Activated naive CD4-positive, alpha-beta T cell treated with anti-CD3 and anti-CD28 coated beads for 36 hours (primary cell): ENCODE measurements at regions not wholly inside any gene's neighbourhood (a gene's known extent, or its start where the extent isn't known, plus 50 kb on each side); places are given as distances from the start of the nearest gene placed in this dataset.
"Not testable (repeated sequence)": the region's sequence is repeated elsewhere in the genome, so short reads cannot be mapped to it uniquely, and the experiment has no call there.

Experiments
- CTCF ChIA-PET: fragments of 350-600 bp; sonication (Branson Sonifier 250); formaldehyde crosslinking; loops from one replicate; lab custom pipeline; 2021; ENCODE audit warnings: antibody characterized with exemption; lab: Charles Lee
- DNase-seq: peaks from one replicate; pipeline ENCODE4 v3.0.0-alpha.2; 2020
- H3K27ac Mint-ChIP-seq: one replicate; pipeline ENCODE4 v1.8.0; 2021; ENCODE audit warnings: mild to moderate bottlenecking, mixed read lengths
- H3K27me3 Mint-ChIP-seq: one replicate; pipeline ENCODE4 v1.8.0; 2021; ENCODE audit warnings: low read depth, mixed read lengths
- H3K36me3 Mint-ChIP-seq: one replicate; pipeline ENCODE4 v1.8.0; 2021; ENCODE audit warnings: low read depth, mixed read lengths
- H3K4me1 Mint-ChIP-seq: one replicate; pipeline ENCODE4 v1.8.0; 2021; ENCODE audit warnings: low read depth, mixed read lengths
- H3K4me3 Mint-ChIP-seq: one replicate; pipeline ENCODE4 v1.8.0; 2021; ENCODE audit warnings: mild to moderate bottlenecking, moderate library complexity, mixed read lengths
- H3K9me3 Mint-ChIP-seq: one replicate; pipeline ENCODE4 v1.8.0; 2021; ENCODE audit warnings: mixed read lengths
- intact Hi-C: fragments of 100-400 bp; cut with micrococcal nuclease; formaldehyde crosslinking; loops from one replicate; pipeline ENCODE4 v1.15.1; 2023

DNA sequence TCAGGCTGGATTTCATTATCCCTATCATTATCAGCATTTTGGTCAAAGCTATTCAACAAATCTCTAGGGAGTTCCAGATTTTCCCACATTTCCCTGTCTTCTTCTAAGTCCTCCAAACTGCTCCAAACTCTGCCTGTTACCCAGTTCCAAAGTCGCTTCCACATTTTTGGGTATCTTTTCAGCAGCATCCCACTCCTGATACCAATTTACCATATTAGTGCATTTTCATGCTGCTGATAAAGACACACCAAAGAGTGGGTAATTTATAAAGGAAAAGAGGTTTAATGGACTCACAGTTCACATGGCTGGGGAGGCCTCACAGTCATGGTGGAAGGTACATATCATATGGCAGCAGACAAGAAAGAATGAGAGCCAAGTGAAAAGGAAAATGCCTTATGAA lies 132.8 kb upstream of the SLC7A11 start:
- intact Hi-C loops: no loop called here
- no peaks in the 10 kb centered on the region for H3K27me3 Mint-ChIP-seq
- no peak overlapping the region for H3K27ac Mint-ChIP-seq
- no peaks in the 10 kb centered on the region for H3K4me1 Mint-ChIP-seq
- CTCF ChIA-PET: no interaction called here
- no peak for DNase-seq
- no peaks in the 10 kb centered on the region for H3K36me3 Mint-ChIP-seq
- H3K4me3 Mint-ChIP-seq: no peak overlapping the region
- H3K9me3 Mint-ChIP-seq: peaks cover 10% of the 10 kb centered on the region

DNA sequence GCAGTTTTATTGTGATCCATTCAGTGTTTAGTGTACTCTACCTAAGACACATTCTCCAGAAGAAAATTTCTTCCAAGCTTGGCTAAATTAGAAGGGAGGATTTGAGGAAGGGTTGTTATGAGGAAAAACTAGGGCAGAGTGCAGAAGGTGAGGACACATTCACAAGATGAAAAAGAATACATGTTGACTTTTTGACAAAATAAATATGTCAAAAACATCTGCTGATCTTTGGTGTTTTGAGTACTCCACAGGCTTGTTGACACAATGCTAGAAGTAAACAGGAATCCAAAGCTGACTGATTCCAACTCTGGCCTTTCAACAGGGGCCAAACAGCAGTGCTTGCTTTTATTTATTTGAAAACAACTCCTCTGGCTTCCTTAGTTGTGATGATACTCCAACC lies 125.8 kb upstream of the SLC7A11 start:
- H3K27me3 Mint-ChIP-seq: no peaks in the 10 kb centered on the region
- no peaks in the 10 kb centered on the region for H3K4me1 Mint-ChIP-seq
- intact Hi-C loops: no loop called here
- no peak overlapping the region for H3K27ac Mint-ChIP-seq
- no peaks in the 10 kb centered on the region for H3K36me3 Mint-ChIP-seq
- CTCF ChIA-PET: interaction anchor here (0.6 kb wide), 1 partner anchor 432 kb away, joined by 4 read pairs; no protein-coding TSS in a partner anchor
- no peak overlapping the region for H3K4me3 Mint-ChIP-seq
- no peaks in the 10 kb centered on the region for H3K9me3 Mint-ChIP-seq
- no peak for DNase-seq

DNA sequence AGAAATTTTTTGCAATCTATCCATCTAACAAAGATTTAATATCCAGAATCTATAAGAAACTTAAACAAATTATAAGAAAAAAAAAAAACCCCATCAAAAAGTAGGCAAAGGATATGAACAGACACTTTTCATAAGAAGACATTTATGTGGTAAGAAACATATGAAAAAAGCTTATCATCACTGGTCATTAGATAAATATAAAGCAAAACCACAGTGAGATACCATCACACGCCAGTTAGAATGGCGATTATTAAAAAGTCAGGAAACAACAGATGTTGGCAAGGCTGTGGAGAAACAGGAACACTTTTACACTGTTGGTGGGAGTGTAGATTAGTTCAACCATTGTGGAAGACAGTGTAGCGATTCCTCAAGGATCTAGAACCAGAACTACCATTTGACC lies 110.3 kb upstream of the SLC7A11 start:
- H3K27ac Mint-ChIP-seq, H3K4me1 Mint-ChIP-seq, DNase-seq, intact Hi-C loops, CTCF ChIA-PET, H3K36me3 Mint-ChIP-seq, H3K27me3 Mint-ChIP-seq, H3K4me3 Mint-ChIP-seq, H3K9me3 Mint-ChIP-seq: not testable (repeated sequence)

DNA sequence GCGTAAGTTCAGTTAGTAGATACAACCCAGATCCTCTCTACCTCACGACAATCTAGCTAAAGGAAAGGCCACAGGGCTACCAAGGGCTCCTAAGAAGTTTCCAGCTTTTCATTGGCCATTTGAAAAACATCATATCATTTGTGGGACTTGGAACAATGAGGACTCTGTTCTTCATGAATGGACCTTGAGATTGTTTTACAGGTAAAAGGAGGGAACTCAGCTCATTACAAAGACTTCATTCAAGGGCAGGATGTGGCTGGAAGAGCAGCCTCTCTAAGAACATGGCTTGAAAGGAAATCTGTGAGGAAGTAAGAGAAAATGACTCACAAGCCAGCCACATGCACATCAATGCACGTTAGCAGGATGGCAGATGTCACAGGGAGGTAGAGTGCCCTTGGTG lies 105.9 kb upstream of the SLC7A11 start:
- no peak for DNase-seq
- Mint-ChIP-seq H3K4me1 (peaks cover 3% of the 10 kb centered on the region), H3K27me3 (no peaks in the 10 kb centered on the region), H3K4me3 (no peak overlapping the region), H3K36me3 (no peaks in the 10 kb centered on the region), H3K27ac (no peak overlapping the region), H3K9me3 (no peaks in the 10 kb centered on the region)
- intact Hi-C loops: no loop called here
- CTCF ChIA-PET: no interaction called here

DNA sequence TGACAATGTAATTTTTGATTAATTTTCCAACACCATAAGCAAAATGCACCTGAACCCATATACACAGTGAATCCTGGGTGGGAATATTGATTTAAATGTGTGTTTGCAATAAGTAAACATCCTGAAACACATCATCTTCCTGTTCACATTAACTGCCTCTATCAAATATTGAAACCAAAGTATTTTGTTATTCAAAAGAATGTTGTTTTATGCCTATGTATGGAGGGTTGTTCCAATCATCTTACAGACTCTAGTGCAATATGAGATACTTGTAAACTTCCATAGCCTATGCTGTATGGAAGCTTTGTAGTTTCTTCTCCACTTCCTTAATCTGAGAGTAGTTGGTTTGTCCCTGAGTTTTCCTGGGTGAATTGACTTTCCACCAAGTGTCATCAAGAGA lies 105.4 kb upstream of the SLC7A11 start:
- intact Hi-C loops: no loop called here
- Mint-ChIP-seq H3K27me3 (no peaks in the 10 kb centered on the region), H3K9me3 (no peaks in the 10 kb centered on the region), H3K4me3 (no peak overlapping the region), H3K36me3 (no peaks in the 10 kb centered on the region), H3K4me1 (peaks cover 3% of the 10 kb centered on the region), H3K27ac (no peak overlapping the region)
- DNase-seq: no peak
- CTCF ChIA-PET: no interaction called here

DNA sequence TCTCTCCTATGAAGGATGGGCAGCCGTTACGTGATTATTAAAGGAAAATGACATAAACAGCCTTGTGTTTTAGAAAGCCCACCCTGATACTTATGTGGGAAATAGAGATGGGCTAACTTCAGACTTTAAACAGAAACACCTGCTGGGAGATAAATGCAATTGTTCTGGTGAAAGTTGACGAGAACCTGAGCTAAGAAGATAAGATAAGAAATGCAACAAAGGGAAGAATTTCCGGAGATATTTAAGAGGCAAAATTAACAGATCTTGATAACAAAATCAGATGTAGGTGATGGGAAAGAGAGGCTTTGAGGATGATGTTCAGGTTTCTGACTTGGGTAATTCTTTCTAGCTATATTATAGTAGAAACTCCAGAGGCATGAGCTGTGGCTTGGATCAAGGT lies 102.7 kb upstream of the SLC7A11 start:
- no peaks in the 10 kb centered on the region for H3K27me3 Mint-ChIP-seq
- DNase-seq: no peak
- intact Hi-C loops: no loop called here
- CTCF ChIA-PET: no interaction called here
- H3K4me3 Mint-ChIP-seq: no peak overlapping the region
- no peaks in the 10 kb centered on the region for H3K36me3 Mint-ChIP-seq
- H3K27ac Mint-ChIP-seq: no peak overlapping the region
- no peaks in the 10 kb centered on the region for H3K9me3 Mint-ChIP-seq
- peaks cover 7% of the 10 kb centered on the region for H3K4me1 Mint-ChIP-seq

DNA sequence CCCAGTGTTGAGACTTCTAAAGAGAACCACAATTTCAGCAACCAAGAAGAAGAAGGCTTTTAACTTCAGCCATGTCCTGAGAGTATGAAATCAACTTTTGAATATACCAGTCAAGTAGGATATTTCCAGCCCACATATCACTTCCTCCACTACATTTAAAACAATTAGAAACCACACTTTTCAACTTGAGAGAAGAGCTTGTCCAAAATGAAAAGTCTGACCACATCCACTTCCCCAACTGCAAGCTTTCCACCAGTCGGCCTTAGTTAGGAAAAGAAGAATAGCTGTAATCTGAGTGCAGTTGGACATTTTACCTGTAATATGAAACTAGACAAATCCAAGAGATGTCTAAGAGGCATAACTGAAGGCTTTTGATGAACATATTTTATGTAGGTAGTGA lies 101.9 kb upstream of the SLC7A11 start:
- no peaks in the 10 kb centered on the region for H3K27me3 Mint-ChIP-seq
- no peak overlapping the region for H3K27ac Mint-ChIP-seq
- intact Hi-C loops: no loop called here
- no peak for DNase-seq
- H3K36me3 Mint-ChIP-seq: no peaks in the 10 kb centered on the region
- peaks cover 7% of the 10 kb centered on the region for H3K4me1 Mint-ChIP-seq
- H3K4me3 Mint-ChIP-seq: no peak overlapping the region
- CTCF ChIA-PET: interaction anchor here (0.9 kb wide), 1 partner anchor 189 kb away, joined by 4 read pairs; no protein-coding TSS in a partner anchor
- H3K9me3 Mint-ChIP-seq: no peaks in the 10 kb centered on the region

DNA sequence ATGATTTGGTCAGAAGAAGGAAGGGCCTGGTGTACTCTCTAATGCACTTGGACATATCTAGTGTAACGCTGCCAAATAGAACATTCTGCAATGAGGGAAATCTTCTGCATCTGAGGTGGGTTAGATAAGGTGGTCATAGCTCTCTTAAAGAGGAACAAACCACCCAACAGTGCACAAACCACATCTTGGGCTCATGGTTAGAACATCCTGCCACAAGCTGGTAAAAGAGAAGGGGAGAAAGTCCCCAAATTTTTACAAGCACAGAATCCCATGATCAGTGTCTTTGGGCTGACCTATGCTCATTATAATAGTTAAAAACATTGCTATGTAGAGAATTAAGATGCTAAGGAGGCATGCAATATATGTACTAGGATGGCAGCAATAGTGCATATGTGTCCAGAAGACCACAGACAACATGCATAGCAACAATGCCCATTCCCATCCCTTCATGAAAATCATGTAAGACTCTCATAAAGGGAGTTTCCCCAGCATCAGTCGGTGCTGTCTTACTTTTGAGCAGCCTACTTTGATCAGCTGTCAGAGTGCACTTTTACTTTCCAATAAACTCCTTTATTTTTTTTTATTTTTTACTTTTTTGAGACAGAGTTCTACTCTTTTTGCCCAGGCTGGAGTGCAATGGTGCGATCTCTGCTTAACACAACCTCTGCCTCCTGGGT lies 99.7 kb upstream of the SLC7A11 start:
- intact Hi-C loops: no loop called here
- CTCF ChIA-PET: no interaction called here
- H3K36me3 Mint-ChIP-seq: no peaks in the 10 kb centered on the region
- DNase-seq: peak; percentile 7
- no peaks in the 10 kb centered on the region for H3K9me3 Mint-ChIP-seq
- no peak overlapping the region for H3K27ac Mint-ChIP-seq
- no peaks in the 10 kb centered on the region for H3K27me3 Mint-ChIP-seq
- H3K4me1 Mint-ChIP-seq: peaks cover 7% of the 10 kb centered on the region
- H3K4me3 Mint-ChIP-seq: no peak overlapping the region

DNA sequence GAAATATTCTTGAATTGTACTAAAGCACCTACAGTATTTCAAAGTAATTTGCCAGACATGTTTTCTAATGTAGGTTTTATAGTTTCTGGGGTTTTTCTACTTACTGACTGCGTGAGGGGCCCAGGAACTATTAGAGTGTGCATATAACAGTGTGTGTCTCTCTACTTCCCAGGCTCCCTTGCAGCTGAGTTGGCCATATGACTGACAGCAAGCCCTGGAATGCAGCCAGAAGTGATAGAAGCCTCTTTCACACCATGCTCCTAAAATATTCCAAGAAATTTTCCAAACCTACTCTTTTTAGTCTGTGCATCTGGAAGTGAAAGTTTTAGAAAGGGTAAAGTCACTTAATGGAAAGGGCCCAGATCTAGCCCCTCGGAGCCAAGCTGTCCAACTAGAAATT lies 96.7 kb upstream of the SLC7A11 start:
- Mint-ChIP-seq H3K36me3 (no peaks in the 10 kb centered on the region), H3K4me1 (peaks cover 7% of the 10 kb centered on the region), H3K9me3 (no peaks in the 10 kb centered on the region), H3K4me3 (no peak overlapping the region), H3K27me3 (no peaks in the 10 kb centered on the region), H3K27ac (no peak overlapping the region)
- intact Hi-C loops: no loop called here
- CTCF ChIA-PET: no interaction called here
- no peak for DNase-seq

DNA sequence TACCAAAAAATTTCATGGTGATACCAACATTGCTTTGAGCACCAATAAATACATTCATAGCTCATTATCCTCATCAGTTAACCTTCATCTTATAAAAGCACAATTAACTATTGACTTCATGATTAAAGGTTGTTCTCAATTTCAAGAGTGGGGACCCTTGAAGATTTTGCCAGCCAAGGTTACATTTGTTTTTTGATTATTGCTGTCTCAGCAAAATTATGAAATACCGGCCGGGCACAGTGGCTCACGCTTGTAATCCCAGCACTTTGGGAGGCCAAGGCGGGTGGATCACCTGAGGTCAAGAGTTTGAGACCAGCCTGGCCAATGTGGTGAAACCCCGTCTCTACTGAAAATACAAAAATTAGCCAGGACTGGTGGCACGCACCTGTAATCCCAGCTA lies 96.1 kb upstream of the SLC7A11 start:
- H3K4me3 Mint-ChIP-seq, H3K27ac Mint-ChIP-seq, H3K9me3 Mint-ChIP-seq, H3K36me3 Mint-ChIP-seq, H3K27me3 Mint-ChIP-seq, H3K4me1 Mint-ChIP-seq, intact Hi-C loops, DNase-seq, CTCF ChIA-PET: not testable (repeated sequence)

DNA sequence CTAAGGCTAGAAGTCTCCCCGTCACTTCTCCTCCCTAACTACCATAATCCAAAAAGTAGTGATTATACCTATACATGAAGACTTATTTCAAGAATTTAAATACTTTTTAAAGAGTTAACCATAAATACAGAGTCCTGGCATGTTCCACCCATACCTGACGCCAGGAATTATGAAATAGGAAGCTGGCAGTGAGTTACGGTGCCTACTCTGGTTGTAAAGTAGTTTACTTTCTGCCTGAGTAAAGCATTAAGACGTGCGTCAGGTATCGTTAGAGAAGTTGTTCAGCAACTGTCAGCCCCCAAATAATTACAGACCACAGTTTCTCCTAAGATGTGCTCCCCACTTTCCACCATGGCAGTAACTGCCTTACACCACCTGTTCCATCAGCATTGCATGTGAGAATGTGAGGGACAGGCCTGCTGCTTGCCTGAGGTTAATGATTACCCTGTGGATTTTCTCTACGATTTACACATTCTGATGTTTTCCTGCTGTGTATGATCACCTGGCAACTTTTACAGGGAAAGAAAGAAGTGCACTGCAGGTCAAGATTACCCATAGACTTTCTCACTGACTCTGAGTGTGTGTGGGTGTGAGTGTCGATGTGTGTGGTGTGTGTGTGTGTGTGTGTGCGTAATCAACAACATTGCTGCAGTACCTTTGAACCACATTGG lies 92.3 kb upstream of the SLC7A11 start:
- Mint-ChIP-seq H3K27ac (no peak overlapping the region), H3K27me3 (no peaks in the 10 kb centered on the region), H3K9me3 (peaks cover 3% of the 10 kb centered on the region), H3K36me3 (no peaks in the 10 kb centered on the region), H3K4me3 (no peak overlapping the region), H3K4me1 (no peaks in the 10 kb centered on the region)
- CTCF ChIA-PET: no interaction called here
- DNase-seq: no peak
- intact Hi-C loops: no loop called here

DNA sequence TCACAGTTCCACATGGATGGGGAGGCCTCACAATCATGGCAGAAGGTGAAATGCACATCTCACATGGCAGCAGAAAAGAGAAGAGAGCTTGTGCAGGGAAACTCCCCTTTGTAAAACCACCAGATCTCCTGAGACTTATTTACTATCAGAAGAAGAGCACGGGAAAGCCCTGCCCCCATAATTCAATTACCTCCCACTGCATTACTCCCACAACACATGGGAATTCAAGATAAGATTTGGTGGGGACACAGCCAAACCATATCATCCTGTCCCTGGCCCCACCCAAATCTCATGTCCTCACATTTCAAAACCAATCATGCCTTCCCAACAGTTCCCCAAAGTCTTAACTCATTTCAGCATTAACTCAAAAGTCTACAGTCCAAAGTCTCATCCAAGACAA lies 90.3 kb upstream of the SLC7A11 start:
- H3K9me3 Mint-ChIP-seq, CTCF ChIA-PET, intact Hi-C loops, DNase-seq, H3K4me1 Mint-ChIP-seq, H3K4me3 Mint-ChIP-seq, H3K36me3 Mint-ChIP-seq, H3K27ac Mint-ChIP-seq, H3K27me3 Mint-ChIP-seq: not testable (repeated sequence)

DNA sequence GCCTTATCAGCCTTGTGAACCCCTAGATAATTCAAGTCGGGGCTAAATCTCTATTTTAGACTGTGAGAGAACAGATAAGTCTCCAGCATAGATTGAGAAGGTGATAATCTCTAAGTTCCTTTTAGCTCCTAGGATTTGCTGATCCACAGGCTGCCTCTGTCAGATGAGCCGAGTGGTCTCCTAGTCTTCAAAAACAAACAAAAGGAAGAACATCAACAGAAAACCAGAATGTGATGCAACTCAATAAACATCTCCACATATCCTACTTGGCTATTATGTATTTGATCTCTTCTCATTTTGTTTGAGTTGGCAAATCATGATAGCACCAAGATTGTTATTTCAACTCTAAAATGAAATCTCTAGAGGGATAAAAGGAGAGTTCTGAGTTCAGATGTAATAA lies 88.4 kb upstream of the SLC7A11 start:
- intact Hi-C loops: no loop called here
- no peaks in the 10 kb centered on the region for H3K4me1 Mint-ChIP-seq
- H3K9me3 Mint-ChIP-seq: peaks cover 3% of the 10 kb centered on the region
- no peak for DNase-seq
- CTCF ChIA-PET: no interaction called here
- no peak overlapping the region for H3K4me3 Mint-ChIP-seq
- no peak overlapping the region for H3K27ac Mint-ChIP-seq
- H3K27me3 Mint-ChIP-seq: no peaks in the 10 kb centered on the region
- no peaks in the 10 kb centered on the region for H3K36me3 Mint-ChIP-seq
